22Rv1 (cell line): ENCODE measurements at regions not wholly inside any gene's neighbourhood (a gene's known extent, or its start where the extent isn't known, plus 50 kb on each side); places are given as distances from the start of the nearest gene placed in this dataset.

ENCODE experiments used
- ZFX ChIP-seq: fragments of 450-650 bp; IDR thresholded peaks from 2 replicates; pipeline ENCODE4 v1.6.1; 2017; ENCODE audit warnings: antibody characterized with exemption, borderline replicate concordance
- TF ChIP-seq, protein P1 (sequence below): fragments of 450-650 bp; IDR thresholded peaks from 2 replicates; pipeline ENCODE4 v1.5.1; 2017; ENCODE audit warnings: mild to moderate bottlenecking

DNA sequence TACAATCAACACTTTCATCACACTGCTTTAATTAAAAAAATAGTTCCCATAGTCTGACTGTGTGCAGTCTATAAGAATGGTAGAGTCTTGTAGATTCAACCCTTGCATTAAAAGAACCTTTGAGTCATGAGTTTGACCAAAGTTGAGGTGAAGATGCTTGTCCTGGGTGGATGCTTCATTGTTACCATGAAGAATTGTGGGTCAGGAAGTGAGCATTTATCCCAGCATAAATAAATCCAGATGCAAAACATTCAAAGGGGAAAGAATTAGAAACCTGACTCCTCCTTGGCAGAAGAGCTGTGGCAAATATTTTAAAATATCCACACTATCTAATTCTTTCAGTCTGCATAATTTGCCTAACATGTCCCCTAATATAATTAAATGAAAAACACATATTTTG lies 72.9 kb upstream of the SPAG17 start:
- TF ChIP-seq, protein P1, sequence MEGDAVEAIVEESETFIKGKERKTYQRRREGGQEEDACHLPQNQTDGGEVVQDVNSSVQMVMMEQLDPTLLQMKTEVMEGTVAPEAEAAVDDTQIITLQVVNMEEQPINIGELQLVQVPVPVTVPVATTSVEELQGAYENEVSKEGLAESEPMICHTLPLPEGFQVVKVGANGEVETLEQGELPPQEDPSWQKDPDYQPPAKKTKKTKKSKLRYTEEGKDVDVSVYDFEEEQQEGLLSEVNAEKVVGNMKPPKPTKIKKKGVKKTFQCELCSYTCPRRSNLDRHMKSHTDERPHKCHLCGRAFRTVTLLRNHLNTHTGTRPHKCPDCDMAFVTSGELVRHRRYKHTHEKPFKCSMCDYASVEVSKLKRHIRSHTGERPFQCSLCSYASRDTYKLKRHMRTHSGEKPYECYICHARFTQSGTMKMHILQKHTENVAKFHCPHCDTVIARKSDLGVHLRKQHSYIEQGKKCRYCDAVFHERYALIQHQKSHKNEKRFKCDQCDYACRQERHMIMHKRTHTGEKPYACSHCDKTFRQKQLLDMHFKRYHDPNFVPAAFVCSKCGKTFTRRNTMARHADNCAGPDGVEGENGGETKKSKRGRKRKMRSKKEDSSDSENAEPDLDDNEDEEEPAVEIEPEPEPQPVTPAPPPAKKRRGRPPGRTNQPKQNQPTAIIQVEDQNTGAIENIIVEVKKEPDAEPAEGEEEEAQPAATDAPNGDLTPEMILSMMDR = no peak
- TF ChIP-seq ZFX = no peak
